A549 (cell line): ENCODE measurements at regions not wholly inside any gene's neighbourhood (a gene's known extent, or its start where the extent isn't known, plus 50 kb on each side); places are given as distances from the start of the nearest gene placed in this dataset.

Experiments used
- ATAC-seq, 2 experiments: fragments of 200-7000 bp in 1 of 2; fragments of >200 bp in 1 of 2; cut with Nextera tagmentation in 1 of 2; cut with Tn5 transposase in 1 of 2; 3 replicates each; pipeline versions ENCODE4 v1.8.0 to v1.9.1; 2018 to 2020; ENCODE audit warnings: mild to moderate bottlenecking in 1 of 2, moderate library complexity in 1 of 2
- CTCF ChIA-PET: fragments of 300-600 bp; sonication (Branson Sonifier 250); formaldehyde crosslinking; extraction: SDS; loops from one replicate; lab custom pipeline; 2021; ENCODE audit warnings: antibody characterized with exemption, inconsistent platforms; lab: Yijun Ruan, JAX
- POLR2A ChIA-PET: fragments of 350-600 bp; formaldehyde crosslinking; extraction: SDS; loops from one replicate; lab custom pipeline; 2021; ENCODE audit warnings: antibody characterized with exemption, inconsistent platforms; lab: Yijun Ruan, JAX
- DNase-seq, 2 experiments: peaks; one replicate each; pipeline versions ENCODE4 v3.0.0 to v3.0.0-alpha.2; 2011 to 2016; ENCODE audit warnings: low read depth in 1 of 2, low spot score in 1 of 2
- FAIRE-seq: peaks from 2 replicates; lab custom pipeline; 2011; peaks lifted over from hg19 to GRCh38; lab: Jason Lieb, UNC
- H3K27ac ChIP-seq, 2 experiments: fragments of >200 bp; sonication (Bioruptor Twin); formaldehyde crosslinking; 3 replicates each; pipeline ENCODE4 v1.5.1; 2016 to 2017
- H3K4me1 ChIP-seq: fragments of >200 bp; sonication (Bioruptor Twin); formaldehyde crosslinking; 3 replicates; pipeline ENCODE4 v1.6.1; 2016
- H3K4me2 ChIP-seq: fragments of >200 bp; sonication (Bioruptor Twin); formaldehyde crosslinking; 3 replicates; pipeline ENCODE4 v1.6.1; 2016
- H3K4me3 ChIP-seq: fragments of >200 bp; sonication (Bioruptor Twin); formaldehyde crosslinking; 3 replicates; pipeline ENCODE4 v1.5.1; 2016
- H3K9me3 ChIP-seq: fragments of >200 bp; sonication (Bioruptor Twin); formaldehyde crosslinking; 3 replicates; pipeline ENCODE4 v1.6.1; 2016
- BHLHE40 ChIP-seq: IDR thresholded peaks from 2 replicates; pipeline ENCODE4 v1.6.1; 2012; ENCODE audit warnings: low read depth, low read length, inconsistent platforms
- CBX2 ChIP-seq: fragments of 200-600 bp; sonication (generic); IDR thresholded peaks from 2 replicates; pipeline ENCODE4 v1.6.1; 2016; ENCODE audit warnings: low read depth, mild to moderate bottlenecking, borderline replicate concordance
- CHD4 ChIP-seq: fragments of 200-600 bp; sonication (generic); IDR thresholded peaks from 2 replicates; pipeline ENCODE4 v1.6.1; 2016; ENCODE audit warnings: antibody characterized with exemption, mild to moderate bottlenecking, borderline replicate concordance
- EHMT2 ChIP-seq: fragments of 200-600 bp; sonication (generic); IDR thresholded peaks from 2 replicates; pipeline ENCODE4 v1.6.1; 2016; ENCODE audit warnings: antibody characterized with exemption, low read depth, mild to moderate bottlenecking, moderate library complexity
- EP300 ChIP-seq, 2 experiments: fragments of >200 bp; sonication (Bioruptor Twin); formaldehyde crosslinking; IDR thresholded peaks; 2 replicates in 1 of 2; 3 replicates in 1 of 2; pipeline ENCODE4 v1.6.1; 2016 to 2017
- ESRRA ChIP-seq: fragments of 150-350 bp; IDR thresholded peaks from 2 replicates; pipeline ENCODE4 v1.6.1; 2014; ENCODE audit warnings: mild to moderate bottlenecking, low read length, borderline replicate concordance
- FOSL2 ChIP-seq, 2 experiments: fragments of 450-650 bp in 1 of 2; fragments of >200 bp in 1 of 2; sonication (Bioruptor Twin) in 1 of 2; formaldehyde crosslinking; IDR thresholded peaks; 2 replicates each; pipeline versions ENCODE4 v1.5.0 to v1.6.1; 2016 to 2020; ENCODE audit warnings: mild to moderate bottlenecking in 1 of 2, moderate library complexity in 1 of 2
- HDAC2 ChIP-seq: fragments of 200-600 bp; sonication (generic); IDR thresholded peaks from 2 replicates; pipeline ENCODE4 v1.6.1; 2016
- HEYL ChIP-seq: fragments of 250-450 bp; sonication (Bioruptor Pico); IDR thresholded peaks from 2 replicates; pipeline ENCODE4 v1.8.0; 2021; ENCODE audit warnings: mild to moderate bottlenecking, moderate library complexity
- KDM5A ChIP-seq: fragments of 200-600 bp; sonication (generic); IDR thresholded peaks from 2 replicates; pipeline ENCODE4 v1.6.1; 2016; ENCODE audit warnings: antibody characterized with exemption, mild to moderate bottlenecking
- MAFK ChIP-seq: fragments of 450-650 bp; IDR thresholded peaks from 2 replicates; pipeline ENCODE4 v1.6.1; 2014; ENCODE audit not compliant: partially characterized antibody
- NR3C1 ChIP-seq: fragments of >200 bp; sonication (Bioruptor Twin); formaldehyde crosslinking; IDR thresholded peaks from 3 replicates; pipeline ENCODE4 v1.6.1; 2017
- POLR2A ChIP-seq: IDR thresholded peaks from 2 replicates; pipeline ENCODE4 v1.6.1; 2012; ENCODE audit warnings: mild to moderate bottlenecking, low read length
- POLR2AphosphoS2 ChIP-seq: conservative IDR thresholded peaks from 2 replicates; pipeline ENCODE4 v1.6.1; 2012; ENCODE audit warnings: low read length, improper control_type of control experiment, inconsistent platforms
- RAD21 ChIP-seq, 2 experiments: fragments of >200 bp in 1 of 2; sonication (Bioruptor Twin) in 1 of 2; formaldehyde crosslinking in 1 of 2; IDR thresholded peaks in 1 of 2; conservative IDR thresholded peaks in 1 of 2; 2 replicates in 1 of 2; 3 replicates in 1 of 2; pipeline ENCODE4 v1.6.1; 2012 to 2018; ENCODE audit warnings: inconsistent platforms in 1 of 2
- RCOR1 ChIP-seq: fragments of 150-350 bp; IDR thresholded peaks from 2 replicates; pipeline ENCODE4 v1.6.1; 2014; ENCODE audit warnings: antibody characterized with exemption, low read length, low read depth
- RFX5 ChIP-seq: fragments of 450-650 bp; IDR thresholded peaks from 2 replicates; pipeline ENCODE4 v1.7.1; 2014; ENCODE audit warnings: antibody characterized with exemption, mild to moderate bottlenecking, moderate library complexity
- SMC3 ChIP-seq: fragments of >200 bp; sonication (Bioruptor Twin); formaldehyde crosslinking; IDR thresholded peaks from 3 replicates; pipeline ENCODE4 v1.6.1; 2018; ENCODE audit warnings: inconsistent platforms
- SREBF2 ChIP-seq: fragments of 450-650 bp; IDR thresholded peaks from 2 replicates; pipeline ENCODE4 v1.6.1; 2014; ENCODE audit warnings: mild to moderate bottlenecking, moderate library complexity
- TFCP2L1 ChIP-seq: fragments of 250-450 bp; sonication (Bioruptor Pico); IDR thresholded peaks from 2 replicates; pipeline ENCODE4 v1.5.0; 2021; ENCODE audit warnings: mild to moderate bottlenecking
- TP53 ChIP-seq: fragments of 250-450 bp; sonication (Bioruptor Pico); IDR thresholded peaks from 2 replicates; pipeline ENCODE4 v1.5.0; 2021; ENCODE audit warnings: mild to moderate bottlenecking, moderate library complexity
- ZNF302 ChIP-seq: fragments of 250-450 bp; sonication (Bioruptor Pico); IDR thresholded peaks from 2 replicates; pipeline ENCODE4 v1.9.0; 2021; ENCODE audit warnings: inconsistent platforms, mild to moderate bottlenecking, moderate library complexity
- WGBS: methylation state at CpG from one replicate; pipeline ENCODE4 v1.1.6; 2017; ENCODE audit errors: missing lambda C conversion rate; 5-methylcytosine and 5-hydroxymethylcytosine counted together
- TF ChIP-seq, protein P1 (sequence below): IDR thresholded peaks from 2 replicates; pipeline ENCODE4 v1.6.1; 2012
- TF ChIP-seq, protein P2 (sequence below): fragments of >200 bp; sonication (Bioruptor Twin); formaldehyde crosslinking; IDR thresholded peaks from 3 replicates; pipeline ENCODE4 v1.5.1; 2016
- TF ChIP-seq, protein P3 (sequence below): fragments of 250-450 bp; sonication (Bioruptor Pico); IDR thresholded peaks from 2 replicates; pipeline ENCODE4 v1.5.0; 2020; ENCODE audit warnings: low read depth, mild to moderate bottlenecking, moderate library complexity
- TF ChIP-seq, protein P4 (sequence below): fragments of 150-350 bp; IDR thresholded peaks from 2 replicates; pipeline ENCODE4 v1.6.1; 2014; ENCODE audit warnings: low read depth, mild to moderate bottlenecking, low read length
- TF ChIP-seq, protein P5 (sequence below): fragments of 250-450 bp; sonication (Bioruptor Pico); IDR thresholded peaks from 2 replicates; pipeline ENCODE4 v1.5.0; 2021; ENCODE audit warnings: mild to moderate bottlenecking, moderate library complexity, borderline replicate concordance

DNA sequence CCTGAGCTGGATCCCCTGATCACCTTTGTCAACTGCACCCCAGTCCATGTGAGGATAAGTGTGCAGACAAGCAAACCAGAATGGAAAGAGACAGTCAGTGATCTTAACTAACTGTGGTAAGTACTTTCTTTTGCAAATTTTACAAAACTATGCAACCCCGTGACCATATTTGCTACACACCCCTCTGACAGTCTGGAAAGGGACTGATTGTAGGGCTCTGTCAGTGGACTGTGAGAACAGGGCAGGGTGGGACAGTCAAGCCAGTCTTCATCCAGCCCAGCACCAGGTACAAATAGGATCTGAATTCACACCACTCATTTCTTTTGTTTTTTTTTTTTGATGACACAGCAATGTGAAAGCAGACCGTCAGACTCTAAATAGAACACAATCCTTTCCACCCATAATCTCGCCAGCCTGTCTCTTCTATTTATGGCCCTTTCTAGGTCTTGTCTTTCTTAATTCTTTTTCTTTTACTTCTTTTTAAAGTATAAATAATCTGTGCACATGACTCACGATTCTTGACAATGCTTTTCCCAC is 165.6 kb downstream of the ARL6IP6 start:
- Histone ChIP-seq H3K27ac (no peak overlapping the region), H3K4me1 (no peaks in the 10 kb centered on the region), H3K9me3 (no peaks in the 10 kb centered on the region), H3K4me2 (no peak overlapping the region), H3K4me3 (no peak overlapping the region)
- TF ChIP-seq MAFK (peak; percentile 84), ESRRA (no peak)
- no peak for FAIRE-seq
- no peak for ATAC-seq
- no peak for DNase-seq
- 40% methylated on average over 4 of the region's 4 CpGs for WGBS
- ChIA-PET CTCF (no interaction called here), POLR2A (no interaction called here)

DNA sequence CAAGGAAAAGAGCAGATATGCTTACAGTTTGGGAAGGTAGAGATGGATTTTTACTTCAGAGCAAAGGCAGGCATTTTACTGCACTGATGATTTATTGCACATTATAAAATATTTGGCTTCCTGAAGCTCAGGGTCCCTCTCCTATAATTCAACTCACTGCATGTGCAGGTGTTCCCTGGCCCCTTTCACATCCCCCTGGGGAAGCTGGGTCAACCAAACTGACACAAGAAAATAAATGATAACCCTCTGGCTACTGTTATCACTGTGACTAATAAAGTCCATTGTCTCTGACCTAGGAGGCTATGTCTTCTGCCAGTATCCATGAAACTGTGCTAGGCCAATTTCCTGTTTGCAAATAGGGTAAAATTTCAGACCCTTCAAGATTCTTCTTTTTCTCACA is 163.1 kb downstream of the ARL6IP6 start:
- H3K4me1 ChIP-seq: no peaks in the 10 kb centered on the region
- POLR2A ChIA-PET: no interaction called here
- no peak for FAIRE-seq
- CTCF ChIA-PET: no interaction called here
- TF ChIP-seq RAD21 (conservative IDR thresholded peaks at IDR 0.05 in 1 of 2, IDR thresholded peaks at IDR 0.05 in 1 of 2): no peak
- TF ChIP-seq TP53 (CRISPR knock-in tag): no peak
- TF ChIP-seq TFCP2L1 (CRISPR knock-in tag): no peak
- no peak for TF ChIP-seq KDM5A
- TF ChIP-seq EHMT2: no peak
- no peak for TF ChIP-seq ZNF302 (CRISPR knock-in tag)
- TF ChIP-seq, protein P1, sequence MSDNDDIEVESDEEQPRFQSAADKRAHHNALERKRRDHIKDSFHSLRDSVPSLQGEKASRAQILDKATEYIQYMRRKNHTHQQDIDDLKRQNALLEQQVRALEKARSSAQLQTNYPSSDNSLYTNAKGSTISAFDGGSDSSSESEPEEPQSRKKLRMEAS: no peak
- no peak for TF ChIP-seq POLR2A
- TF ChIP-seq, protein P2, sequence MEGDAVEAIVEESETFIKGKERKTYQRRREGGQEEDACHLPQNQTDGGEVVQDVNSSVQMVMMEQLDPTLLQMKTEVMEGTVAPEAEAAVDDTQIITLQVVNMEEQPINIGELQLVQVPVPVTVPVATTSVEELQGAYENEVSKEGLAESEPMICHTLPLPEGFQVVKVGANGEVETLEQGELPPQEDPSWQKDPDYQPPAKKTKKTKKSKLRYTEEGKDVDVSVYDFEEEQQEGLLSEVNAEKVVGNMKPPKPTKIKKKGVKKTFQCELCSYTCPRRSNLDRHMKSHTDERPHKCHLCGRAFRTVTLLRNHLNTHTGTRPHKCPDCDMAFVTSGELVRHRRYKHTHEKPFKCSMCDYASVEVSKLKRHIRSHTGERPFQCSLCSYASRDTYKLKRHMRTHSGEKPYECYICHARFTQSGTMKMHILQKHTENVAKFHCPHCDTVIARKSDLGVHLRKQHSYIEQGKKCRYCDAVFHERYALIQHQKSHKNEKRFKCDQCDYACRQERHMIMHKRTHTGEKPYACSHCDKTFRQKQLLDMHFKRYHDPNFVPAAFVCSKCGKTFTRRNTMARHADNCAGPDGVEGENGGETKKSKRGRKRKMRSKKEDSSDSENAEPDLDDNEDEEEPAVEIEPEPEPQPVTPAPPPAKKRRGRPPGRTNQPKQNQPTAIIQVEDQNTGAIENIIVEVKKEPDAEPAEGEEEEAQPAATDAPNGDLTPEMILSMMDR: no peak
- no peak for TF ChIP-seq SREBF2
- TF ChIP-seq, all 56 proteins: peak for 0
- Histone ChIP-seq H3K4me2 (no peak overlapping the region), H3K27ac (no peak overlapping the region), H3K4me3 (no peak overlapping the region), H3K9me3 (no peaks in the 10 kb centered on the region)
- no peak for DNase-seq
- ATAC-seq: no peak

DNA sequence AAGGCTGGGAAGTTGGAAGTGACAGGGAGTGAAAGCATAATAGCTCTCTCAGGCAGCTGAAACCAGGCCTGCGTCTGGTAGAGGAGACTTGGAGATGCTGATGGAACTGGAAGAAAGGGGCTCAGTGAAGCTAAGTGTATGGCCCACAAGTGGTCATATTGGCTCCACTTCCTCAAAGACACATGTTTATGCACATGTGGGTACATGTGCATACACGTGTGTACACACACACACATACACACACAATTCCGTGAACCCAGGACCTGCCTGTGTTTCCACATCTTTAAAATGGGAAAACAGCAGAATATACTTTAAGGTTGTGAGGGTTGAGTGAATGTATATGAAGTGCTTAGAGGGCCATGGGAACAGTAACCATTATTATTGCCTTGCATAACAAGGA is 160.9 kb downstream of the ARL6IP6 start:
- DNase-seq (no peak), FAIRE-seq (no peak), ATAC-seq (no peak)
- no peak overlapping the region for H3K4me2 ChIP-seq
- no peak overlapping the region for H3K4me3 ChIP-seq
- POLR2A ChIA-PET: no interaction called here
- peaks cover 3% of the 10 kb centered on the region; the same call in 1 of the 3 replicates for H3K4me1 ChIP-seq
- no peak overlapping the region for H3K27ac ChIP-seq
- WGBS: 37% methylated on average over 3 of the region's 3 CpGs
- H3K9me3 ChIP-seq: no peaks in the 10 kb centered on the region
- TF ChIP-seq BHLHE40 (no peak), EP300 (IDR thresholded peaks at IDR 0.05) (no peak), HEYL (no peak), HDAC2 (no peak), CHD4 (no peak), POLR2AphosphoS2 (no peak), NR3C1 (no peak), SREBF2 (no peak), FOSL2 (IDR thresholded peaks at IDR 0.05) (no peak), FOSL2 (CRISPR knock-in tag; IDR thresholded peaks at IDR 0.05) (no peak), CBX2 (no peak), ZNF302 (CRISPR knock-in tag) (no peak), EHMT2 (no peak), SMC3 (no peak), RFX5 (no peak), TFCP2L1 (CRISPR knock-in tag) (no peak), RCOR1 (no peak)
- TF ChIP-seq, protein P3, sequence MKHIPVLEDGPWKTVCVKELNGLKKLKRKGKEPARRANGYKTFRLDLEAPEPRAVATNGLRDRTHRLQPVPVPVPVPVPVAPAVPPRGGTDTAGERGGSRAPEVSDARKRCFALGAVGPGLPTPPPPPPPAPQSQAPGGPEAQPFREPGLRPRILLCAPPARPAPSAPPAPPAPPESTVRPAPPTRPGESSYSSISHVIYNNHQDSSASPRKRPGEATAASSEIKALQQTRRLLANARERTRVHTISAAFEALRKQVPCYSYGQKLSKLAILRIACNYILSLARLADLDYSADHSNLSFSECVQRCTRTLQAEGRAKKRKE (CRISPR knock-in tag): no peak
- TF ChIP-seq, protein P2: no peak
- TF ChIP-seq, protein P4, sequence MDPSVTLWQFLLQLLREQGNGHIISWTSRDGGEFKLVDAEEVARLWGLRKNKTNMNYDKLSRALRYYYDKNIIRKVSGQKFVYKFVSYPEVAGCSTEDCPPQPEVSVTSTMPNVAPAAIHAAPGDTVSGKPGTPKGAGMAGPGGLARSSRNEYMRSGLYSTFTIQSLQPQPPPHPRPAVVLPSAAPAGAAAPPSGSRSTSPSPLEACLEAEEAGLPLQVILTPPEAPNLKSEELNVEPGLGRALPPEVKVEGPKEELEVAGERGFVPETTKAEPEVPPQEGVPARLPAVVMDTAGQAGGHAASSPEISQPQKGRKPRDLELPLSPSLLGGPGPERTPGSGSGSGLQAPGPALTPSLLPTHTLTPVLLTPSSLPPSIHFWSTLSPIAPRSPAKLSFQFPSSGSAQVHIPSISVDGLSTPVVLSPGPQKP: no peak
- TF ChIP-seq, protein P5, sequence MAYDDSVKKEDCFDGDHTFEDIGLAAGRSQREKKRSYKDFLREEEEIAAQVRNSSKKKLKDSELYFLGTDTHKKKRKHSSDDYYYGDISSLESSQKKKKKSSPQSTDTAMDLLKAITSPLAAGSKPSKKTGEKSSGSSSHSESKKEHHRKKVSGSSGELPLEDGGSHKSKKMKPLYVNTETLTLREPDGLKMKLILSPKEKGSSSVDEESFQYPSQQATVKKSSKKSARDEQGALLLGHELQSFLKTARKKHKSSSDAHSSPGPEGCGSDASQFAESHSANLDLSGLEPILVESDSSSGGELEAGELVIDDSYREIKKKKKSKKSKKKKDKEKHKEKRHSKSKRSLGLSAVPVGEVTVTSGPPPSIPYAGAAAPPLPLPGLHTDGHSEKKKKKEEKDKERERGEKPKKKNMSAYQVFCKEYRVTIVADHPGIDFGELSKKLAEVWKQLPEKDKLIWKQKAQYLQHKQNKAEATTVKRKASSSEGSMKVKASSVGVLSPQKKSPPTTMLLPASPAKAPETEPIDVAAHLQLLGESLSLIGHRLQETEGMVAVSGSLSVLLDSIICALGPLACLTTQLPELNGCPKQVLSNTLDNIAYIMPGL (CRISPR knock-in tag): no peak
- CTCF ChIA-PET: interaction anchor here (1.0 kb wide), 1 partner anchor 8 kb away, joined by 3 read pairs; no protein-coding TSS in a partner anchor
